Hematopoietic multipotent progenitor cell treated with erythropoietin and hydrocortisone succinate and interleukin-3 and kit ligand, for 15 days (in vitro differentiated cells): ENCODE measurements at regions not wholly inside any gene's neighbourhood (a gene's known extent, or its start where the extent isn't known, plus 50 kb on each side); places are given as distances from the start of the nearest gene placed in this dataset.

ENCODE experiments used
- DNase-seq: peaks from one replicate; pipeline ENCODE4 v3.0.0-alpha.2; 2015; ENCODE audit warnings: low spot score

DNA sequence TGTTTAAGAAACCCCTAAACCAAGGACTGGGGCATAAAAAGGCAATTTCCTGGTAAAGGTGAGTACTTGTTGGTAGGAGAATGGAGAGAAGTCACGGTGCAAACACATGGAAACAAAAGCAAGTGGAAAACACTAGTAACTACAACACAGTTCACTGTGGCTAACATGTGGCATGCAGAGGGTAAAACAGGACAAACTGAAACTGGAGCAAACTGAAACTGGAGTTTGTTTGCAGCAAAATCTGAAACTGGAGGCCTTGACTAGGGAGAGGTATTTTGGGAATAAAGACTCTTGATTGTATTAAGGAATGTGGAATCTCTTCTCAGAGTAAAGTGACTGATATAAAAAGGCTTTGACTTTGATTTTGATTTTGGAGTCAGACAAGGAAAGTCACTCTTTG is 376.3 kb upstream of the PRMT6 start:
- no peak for DNase-seq

DNA sequence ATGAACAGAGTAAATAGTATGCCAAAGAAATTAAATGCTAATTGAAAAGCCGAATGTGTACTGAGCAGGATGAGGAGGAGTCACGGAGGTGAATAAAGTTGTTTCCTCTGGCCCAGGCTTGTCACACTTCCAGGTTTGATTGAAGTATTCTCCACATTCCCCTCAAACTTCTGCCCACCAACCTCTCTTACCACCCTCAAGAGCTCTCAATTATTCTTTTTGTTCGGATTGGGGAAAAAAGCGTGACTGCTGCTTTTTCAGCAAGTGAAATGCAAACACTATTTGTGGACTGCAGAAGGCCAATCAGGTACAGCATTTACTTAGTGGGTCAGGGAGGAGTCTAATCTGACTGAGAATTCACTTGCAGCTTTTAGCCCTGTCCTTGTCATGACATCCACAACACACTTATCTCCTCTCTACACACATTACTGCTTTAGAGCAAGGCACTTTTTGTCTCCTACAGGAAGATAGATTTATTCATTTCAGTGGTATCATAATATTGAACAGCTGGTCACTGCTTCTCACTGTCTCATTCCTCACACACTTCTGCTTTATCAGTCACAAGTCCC is 375.6 kb upstream of the PRMT6 start:
- no peak for DNase-seq

DNA sequence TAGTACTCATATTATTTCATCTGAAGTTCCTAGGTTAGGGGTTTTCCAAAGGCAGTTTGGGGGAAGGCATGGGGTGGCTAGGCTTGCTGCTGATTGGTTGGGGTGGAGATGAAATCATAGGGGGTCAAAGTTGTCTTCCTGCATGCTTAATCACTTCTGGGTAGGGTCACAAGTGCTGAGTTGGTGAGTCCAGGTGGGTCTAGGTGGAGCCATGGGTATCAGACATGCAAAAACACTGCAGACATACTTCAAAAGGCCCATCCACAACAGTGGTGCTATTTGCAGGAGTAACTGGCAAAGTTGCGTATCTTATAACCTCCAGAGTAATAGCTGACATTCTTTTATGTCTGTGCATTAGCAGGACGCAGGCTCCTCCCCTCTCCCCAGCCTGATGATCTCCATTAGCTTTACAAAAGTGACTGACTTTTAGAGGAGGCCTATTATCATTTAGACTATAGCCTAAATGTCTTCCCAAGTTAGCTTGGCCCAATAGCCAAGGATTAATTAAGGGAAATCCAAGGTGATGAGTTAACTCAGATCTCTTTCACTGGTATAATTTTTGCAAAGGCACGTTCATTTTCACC is 374.4 kb upstream of the PRMT6 start:
- DNase-seq, result no peak

DNA sequence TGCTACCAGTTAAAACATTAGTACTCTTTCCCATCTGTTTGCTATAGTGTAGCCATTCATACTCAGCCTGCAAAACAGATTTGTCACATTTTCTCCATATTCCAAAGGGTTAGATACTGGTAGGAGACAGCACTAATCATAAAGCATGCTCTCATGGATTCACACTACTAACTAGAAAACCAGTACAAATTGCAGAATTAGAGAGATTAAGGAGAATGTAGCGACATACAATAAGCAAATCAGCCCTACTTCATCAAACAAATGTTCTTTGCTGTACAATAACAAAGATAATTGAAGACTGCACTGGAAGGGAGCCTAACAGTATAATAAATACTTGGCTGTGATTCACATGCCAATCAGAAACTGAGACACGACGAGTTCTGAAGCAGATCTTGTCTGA is 368.0 kb upstream of the PRMT6 start:
- DNase-seq, result no peak

DNA sequence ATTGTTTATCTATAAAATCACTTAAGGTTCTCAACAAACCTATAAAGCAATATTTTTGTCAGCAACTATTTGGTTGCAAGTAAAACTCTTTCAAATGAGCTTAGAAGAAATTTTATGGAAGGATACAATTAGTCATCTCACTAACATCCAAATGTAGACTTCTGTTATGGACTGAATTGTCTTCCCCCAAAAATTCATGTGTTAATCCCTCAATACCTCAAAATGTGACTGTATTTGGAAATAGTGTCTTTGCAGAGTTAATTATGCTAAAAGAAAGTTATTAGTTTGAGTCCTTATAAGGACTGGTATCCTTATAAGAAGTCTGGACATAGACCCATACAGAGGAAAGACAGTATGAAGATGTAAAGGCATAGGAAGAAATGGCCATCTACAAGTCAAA is 357.8 kb upstream of the PRMT6 start:
- no peak for DNase-seq

DNA sequence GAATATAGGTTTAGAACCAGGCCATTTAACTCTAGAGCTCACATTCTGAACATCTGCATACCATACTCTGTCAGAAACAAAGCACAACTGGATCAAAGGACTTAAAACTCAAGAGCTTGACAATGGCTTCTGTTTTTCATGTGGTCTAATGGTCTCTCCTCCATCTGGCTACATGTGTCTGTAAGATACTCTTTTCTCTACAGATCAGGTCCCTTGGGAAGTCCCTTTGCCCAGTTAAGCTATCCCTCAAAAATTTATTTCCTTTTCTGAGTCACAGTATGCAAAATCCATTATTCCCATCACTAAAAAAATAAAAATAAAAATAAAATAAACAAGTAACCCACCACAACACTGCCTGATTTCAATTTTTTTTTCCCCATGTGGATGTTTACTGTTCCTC is 357.0 kb upstream of the PRMT6 start:
- no peak for DNase-seq

DNA sequence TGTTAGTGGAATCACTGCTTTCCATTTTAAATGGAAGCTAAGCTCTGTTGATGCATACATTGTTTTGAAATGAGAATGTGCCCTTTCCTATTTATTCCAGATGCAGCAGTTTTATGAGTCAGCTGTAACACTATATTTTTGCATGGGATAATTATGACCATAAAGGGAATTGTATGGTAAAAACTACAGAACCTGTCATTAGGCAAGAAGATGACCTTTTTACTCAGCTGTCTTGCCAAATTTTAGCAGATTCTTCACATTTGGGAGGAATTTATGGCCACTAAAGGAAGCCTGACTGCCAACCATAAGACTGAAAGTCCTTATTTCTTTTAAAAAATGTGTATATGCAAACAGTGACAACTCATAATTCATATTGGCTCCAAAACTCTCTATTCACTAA is 356.3 kb upstream of the PRMT6 start:
- no peak for DNase-seq

DNA sequence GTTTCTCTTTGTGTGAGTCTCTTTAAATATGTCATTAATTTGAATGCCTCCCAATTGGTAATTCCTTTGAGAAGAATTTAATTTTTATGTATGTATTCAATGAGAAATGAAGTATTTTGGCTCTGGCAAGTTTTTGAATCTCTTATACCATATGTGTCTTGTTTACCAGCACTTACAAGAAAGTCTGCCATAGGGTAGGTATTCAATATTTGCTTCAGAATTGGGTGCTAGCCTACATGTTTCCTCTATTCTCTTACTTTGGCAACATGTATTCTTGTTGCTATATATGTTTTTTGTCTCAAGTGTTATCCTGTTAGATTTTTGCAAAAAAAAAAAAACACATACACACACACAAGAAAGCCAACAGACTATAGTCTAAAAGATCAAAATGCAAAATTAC is 350.5 kb upstream of the PRMT6 start:
- DNase-seq, result no peak

DNA sequence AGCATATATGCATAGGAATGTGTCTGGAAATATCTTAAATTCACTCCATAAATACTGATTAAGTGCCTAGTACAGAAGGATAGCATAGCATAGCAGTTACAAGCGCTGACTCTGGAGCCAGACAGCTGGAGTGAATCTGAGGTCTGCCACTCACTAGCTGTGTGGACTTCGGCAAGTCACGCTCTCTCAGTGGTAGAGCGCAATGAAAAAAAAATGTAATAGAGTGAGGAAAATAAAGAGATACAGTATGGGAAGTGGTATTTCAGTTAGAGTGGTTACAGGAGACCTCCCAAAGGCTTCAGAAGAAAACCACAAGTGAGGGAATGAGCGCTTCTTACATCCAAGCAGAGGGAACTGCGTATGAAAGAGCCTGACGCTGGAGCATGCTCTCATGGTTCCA is 338.9 kb upstream of the PRMT6 start:
- DNase-seq, result no peak

DNA sequence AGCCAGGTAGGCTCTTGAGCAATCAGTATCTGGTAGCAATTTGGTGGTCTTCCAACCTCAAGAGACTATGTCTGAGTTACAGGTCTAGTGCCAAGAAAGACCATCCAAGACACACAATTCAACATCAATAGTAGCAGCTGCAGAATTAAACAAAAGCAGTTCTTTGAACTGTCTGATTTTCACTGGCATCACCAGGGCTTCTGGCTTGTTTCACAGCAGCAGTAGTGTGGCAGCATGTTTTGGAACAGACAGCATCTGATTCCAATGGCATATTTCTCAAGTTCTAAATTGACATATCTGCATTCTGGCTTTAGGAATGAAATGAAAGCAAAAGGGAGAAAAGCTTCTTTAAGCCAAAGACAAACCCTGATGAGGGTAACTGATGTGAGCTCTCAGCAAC is 334.7 kb upstream of the PRMT6 start:
- no peak for DNase-seq

DNA sequence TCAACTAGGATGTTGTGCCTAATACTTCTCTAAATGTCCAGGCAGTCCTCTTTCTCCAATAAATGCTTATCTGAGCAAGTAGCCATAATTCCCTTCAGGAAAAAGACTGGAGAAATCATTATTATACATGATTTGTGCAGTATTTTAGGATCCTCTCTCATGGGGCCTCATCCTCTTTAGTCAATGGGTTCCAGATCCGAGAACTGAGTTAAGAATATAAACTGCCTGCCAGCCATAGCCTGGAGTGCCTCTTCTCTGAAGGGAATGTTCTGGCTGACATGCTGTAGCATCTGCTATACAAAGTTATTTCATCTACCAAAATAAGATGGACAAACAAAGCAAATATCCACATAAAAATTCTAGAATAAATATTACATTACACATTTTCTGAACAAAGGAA is 334.0 kb upstream of the PRMT6 start:
- no peak for DNase-seq

DNA sequence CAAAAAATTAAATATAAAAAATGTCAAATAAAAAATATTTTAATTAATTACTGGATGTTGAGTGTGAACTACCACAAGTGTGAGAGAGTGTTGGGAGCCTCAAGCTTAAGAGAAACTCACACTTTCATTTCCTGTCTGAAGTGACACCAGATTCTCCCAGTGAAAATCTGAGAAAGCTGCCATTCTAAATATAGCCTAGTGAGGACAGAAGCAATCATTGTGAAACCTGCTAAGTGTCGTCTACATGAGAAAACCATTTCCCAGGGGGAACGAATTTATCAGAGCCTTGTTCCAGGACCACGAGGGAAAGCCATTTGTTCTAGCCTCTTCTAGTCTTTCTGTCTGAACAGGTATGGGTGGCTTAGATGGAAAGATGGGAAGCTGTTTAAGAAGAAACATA is 329.3 kb upstream of the PRMT6 start:
- DNase-seq, result no peak

DNA sequence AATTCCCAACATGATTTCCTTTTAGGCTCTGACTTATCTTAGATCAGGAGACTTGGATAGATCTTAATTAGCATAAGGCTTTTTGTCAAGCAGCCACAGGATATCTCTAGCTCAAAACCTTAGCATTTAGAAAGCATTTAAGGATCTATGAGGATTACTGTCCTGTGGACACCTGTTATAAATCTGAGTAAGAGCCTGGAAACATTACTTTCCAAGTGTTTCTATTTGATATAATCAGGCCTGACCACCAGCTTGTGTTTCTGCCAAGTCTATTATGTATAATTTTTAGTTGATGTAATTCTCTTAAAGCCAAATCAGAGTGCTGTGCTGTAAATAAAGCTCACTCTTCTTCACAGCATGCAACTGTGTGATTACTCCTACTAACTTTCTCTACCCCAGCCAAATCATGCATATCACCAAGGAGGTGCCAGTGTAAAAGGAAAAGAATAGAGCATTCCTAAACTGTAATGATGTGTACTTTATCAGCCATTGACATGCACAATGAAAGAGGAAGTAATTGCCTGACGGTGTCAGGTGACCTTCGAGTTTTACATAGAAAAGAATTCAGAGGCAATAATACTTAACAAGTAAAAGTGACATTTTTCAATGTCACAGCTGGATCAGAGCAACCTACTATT is 309.9 kb upstream of the PRMT6 start:
- DNase-seq, result no peak

DNA sequence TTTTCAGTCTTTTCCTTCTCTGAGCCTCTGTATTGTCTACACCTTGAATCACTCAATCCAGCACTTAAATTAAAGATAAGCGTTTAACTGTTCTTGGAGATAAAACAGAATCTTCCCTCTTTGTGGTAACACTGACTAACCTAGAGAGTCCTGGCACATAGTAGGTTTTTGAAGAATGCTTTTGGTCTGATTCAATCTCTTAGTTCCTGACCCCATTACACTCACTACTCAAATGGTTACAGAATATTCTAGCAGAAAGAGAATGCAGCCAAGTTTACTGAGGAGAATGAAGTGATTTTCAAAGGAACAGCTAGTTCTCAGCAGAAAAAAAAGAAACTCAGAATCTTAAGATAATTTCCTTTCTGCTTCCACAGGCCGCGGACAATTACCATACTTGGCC is 309.2 kb upstream of the PRMT6 start:
- DNase-seq, result no peak

DNA sequence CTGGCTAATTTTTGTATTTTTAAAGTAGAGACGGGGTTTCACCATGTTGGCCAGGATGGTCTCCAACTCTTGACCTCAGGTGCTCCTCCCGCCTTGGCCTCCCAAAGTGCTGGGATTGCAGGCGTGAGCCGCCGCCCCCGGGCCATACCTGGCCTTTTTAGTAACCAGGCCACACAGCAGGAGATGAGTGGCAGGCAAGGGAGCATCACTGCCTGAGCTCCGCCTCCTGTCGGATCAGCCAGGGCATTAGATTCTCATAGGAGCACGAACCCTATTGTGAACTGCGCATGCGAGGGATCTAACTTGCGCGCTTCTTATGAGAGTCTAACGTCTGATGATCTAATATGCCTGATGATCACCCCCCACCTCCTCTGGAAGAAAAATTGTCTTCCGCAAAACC is 308.7 kb upstream of the PRMT6 start:
- DNase-seq, result no peak

DNA sequence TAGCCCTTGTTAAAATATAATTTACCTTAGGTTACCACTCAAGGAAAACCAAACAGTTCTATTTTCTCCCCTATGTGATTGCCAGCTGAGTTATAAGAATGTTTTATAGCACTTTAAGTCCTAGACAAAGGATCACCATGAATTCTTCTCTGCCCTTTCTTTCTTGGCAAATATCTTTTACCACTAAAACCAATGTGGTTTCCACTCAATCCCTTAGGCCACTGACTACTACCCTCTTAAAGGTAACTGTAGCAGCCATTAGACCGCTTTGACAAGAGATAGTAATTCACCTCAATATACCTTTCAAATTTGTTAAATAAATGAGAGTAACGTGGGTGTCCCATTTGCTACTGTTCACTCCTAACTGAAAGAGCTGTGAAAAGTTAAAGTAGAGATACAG is 307.9 kb upstream of the PRMT6 start:
- no peak for DNase-seq

DNA sequence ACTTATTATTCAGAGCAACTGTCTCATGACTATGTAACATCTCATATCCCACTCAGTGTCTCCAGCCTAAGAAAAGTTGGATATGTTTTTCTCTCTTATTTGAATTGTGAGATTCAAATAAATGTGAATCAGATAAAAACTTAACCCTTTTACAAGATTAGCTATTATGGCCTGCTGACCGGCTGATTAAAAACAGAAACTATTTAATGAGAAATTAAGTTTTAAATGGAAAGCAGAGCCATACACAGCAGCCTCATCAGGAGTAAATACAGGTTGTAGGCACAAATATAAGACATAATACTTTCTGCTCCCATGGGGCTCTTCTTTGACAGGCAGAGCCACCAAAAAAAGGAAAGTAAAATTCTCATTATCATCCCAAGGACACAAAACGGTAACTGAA is 307.0 kb upstream of the PRMT6 start:
- no peak for DNase-seq

DNA sequence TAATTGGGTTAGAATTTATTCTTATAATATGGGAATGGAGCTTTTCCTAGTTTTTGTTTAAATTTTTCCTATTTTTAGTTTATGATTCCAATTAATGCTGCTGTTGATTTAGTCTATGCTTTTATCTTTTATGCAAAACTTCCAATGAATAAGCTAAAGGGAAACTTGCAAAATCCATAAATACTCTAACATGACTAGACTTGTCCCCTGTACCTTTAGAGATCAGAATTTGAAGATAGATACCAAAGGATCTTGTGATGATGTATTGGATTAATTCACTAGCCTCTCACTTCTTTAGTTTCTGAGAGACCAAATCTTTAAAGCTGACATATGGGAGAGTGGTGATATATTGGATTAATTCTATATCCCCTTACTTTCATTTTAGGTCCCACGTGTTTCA is 306.6 kb upstream of the PRMT6 start:
- no peak for DNase-seq

DNA sequence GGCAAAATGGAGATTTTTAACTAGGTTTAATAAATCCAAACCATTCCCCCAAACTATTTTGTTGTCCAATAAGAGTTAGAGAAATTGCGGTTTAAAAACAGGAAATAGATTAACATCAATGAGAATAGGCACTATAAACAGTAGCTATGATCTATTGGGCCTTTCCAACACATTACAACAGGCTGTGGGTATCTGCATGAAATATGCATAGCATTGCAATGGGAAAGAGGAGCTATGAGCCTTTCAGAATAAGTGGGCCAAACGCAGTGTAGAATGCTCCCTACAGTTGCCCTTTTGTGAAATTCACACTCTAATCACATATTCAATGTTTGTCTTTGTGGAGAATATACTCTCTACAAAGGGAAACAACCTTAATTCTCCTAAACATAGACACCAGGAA is 305.5 kb upstream of the PRMT6 start:
- no peak for DNase-seq

DNA sequence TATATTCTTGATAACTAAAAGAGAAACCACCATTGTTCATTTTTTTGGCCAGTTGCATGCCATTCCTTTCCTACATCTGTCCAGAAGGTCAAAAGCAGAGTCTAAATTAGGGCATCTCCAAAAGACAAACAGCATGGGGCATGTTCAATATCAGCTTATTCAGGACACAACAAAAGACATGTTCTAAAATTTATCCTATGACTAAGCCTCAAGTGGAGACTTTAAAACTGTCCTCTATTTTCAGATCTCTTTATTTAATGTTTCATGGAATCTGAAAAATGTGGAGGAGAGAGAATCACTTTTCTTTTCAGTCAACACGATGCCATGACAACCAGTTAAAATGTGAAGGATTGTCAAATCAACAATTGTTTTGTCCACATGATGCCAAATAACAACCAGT is 303.4 kb upstream of the PRMT6 start:
- no peak for DNase-seq

DNA sequence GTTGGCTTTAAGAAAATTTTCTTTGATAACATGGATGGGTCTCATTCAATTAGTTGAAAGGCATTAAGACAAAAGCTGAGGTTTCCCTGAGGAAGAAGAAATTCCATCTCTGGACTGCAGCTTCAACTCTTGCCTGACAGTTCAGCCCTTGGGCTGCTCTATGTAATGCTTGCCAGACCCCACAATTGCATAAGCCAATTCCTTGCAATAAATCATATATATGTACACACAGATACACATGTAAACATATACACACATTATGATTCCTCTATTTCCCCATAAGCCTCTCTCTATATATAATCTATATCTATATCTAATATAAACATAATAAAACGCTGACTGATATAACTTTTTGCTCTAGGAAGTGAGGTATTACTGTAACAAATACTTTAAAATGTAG is 301.5 kb upstream of the PRMT6 start:
- DNase-seq, result no peak

DNA sequence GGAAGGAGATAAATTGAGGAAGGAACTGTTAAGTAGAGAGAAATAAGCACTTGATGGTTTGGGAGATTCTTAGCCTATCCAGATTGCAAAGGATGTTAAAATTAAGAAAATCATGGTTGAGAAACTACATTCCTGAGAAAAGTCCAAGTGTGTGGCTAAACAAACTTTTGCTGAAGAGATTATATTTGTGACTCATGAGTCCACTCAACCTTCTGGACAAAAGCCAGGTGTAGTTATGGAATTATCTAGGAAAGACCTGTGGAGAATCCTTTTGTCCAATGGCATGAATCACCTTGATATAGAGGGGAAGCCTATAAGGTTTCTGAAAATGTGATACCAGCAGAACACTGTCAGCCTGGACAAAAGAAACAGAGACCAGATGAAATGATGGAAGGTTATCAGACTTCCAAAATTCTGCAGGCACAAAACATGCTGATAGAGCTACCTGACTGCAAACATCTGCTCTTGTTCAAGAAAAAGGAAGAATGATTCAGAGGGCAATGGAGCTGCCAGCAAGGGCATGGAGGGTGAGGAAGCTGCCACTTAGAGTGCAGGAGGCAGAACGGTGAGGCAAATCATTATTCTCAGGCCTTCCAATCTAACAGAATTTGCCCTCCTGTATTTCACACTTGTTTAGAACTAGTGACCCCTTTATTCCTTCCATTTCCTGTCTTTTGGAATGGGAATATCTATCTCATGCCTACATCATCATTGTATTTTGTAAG is 300.6 kb upstream of the PRMT6 start:
- DNase-seq, result no peak

DNA sequence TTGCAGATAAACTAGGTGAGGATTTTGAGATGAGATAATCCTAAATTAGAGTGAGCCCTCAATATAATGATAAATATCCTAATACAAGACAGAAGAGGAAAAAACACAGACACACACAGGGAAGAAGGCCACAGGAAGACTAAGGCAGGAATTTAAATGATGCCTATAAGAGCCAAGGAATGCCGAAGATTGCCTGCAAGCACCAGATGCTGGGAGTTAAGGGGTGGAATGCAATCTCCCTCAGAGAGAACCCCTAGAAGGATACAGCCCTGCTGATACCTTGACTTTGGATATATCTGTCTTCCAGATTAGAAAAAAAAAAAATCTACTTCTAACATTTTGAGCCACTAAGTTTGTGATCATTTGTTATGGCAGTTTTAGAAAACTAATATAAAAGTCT is 299.7 kb upstream of the PRMT6 start:
- no peak for DNase-seq

DNA sequence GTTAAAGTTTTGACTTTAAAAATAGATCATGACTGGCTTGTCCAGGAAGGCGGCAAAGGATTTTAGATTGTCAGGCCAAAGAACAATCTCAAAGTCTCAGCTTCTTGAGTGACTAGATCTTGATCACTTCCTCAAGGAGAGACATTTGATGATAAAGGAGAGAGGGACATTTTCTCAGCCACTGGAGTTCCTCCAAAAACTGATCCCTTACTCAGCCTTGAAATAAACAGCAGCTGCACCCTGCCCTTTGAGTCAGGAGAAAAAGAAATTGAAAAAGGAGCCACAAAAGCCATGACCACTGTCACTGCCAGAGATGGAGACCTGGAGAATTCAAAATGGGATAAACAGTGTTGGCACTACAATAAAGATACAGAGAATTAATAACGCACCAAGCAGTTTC is 288.4 kb upstream of the PRMT6 start:
- no peak for DNase-seq
